ENCODE measurements at regions not wholly inside any gene's neighbourhood (a gene's known extent, or its start where the extent isn't known, plus 50 kb on each side); places are given as distances from the start of the nearest gene placed in this dataset.

GRCh38 chr5:143671674-143672569 is 140.0 kb upstream of the HMHB1 start:
- no peak for DNase-seq (ENCODE audit: low read depth in 4 of 4, low spot score in 2 of 4)

GRCh38 chr5:143671021-143671420 is 140.9 kb upstream of the HMHB1 start:
- DNase-seq (ENCODE audit: low read depth in 4 of 4, low spot score in 2 of 4) = no peak

DNA sequence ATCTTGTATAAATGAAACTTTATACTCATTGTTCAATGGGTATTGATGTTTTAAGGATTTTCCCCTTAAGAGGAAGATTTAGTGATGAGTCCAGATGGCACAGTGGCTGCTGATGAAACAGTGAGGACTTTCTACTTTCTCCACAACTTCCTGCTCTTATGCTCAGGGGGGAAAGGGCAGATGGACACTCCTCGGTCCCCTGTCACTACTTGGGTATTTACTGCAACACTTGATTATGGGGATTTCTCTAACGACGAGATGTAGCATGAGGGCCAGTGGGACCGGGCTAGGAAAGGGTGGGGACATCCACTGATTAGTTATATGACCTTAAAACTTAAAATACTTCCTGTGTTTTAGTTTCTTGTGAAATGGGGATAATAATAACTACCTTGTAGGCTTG is 146.1 kb upstream of the HMHB1 start:
- no peak for DNase-seq (ENCODE audit: low read depth in 4 of 4, low spot score in 2 of 4)

DNA sequence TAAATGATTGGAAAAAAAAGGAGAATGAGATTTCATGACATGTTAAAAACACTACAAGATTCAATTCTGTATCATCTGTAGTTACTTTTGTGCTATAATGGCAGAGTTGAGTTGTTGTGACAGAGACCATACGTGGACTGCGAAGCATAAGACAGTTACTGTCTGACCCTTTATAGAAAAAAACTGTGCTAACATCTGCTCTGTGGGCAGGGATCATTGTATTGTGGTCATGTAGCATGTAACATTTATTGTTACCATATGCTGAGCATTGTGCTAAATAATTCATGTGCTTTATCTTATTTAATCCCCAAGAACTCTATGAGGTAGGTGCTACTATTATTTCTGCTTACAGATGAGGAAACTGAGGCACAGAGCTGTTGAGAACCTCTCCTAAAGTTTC is 147.3 kb upstream of the HMHB1 start:
- no peak for DNase-seq (ENCODE audit: low read depth in 4 of 4, low spot score in 2 of 4)

- DNase-seq (ENCODE audit: low read depth in 4 of 4, low spot score in 2 of 4) = no peak
These were observed 148.1 kb upstream of the HMHB1 start for GRCh38 chr5:143663872-143664271.

DNA sequence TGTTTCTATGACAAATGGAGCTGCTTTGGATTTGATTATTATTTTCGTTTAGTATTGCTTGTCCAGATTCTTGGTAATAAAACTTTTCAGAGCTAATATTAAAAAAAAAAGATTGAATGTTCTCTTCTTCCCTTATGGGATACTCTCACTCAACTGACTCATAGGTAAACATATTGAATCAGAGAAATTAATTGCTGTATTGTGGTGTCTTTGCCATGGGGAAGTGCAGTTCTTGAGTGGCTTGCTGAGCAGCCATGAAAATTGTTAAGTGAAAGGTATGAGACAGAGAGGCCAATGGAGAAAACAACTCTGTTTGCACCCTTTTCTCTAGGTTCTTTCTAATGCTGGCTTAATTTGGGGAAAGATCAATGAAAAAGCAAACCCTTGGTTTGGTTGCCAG is 149.9 kb upstream of the HMHB1 start:
- no peak for DNase-seq (ENCODE audit: low read depth in 4 of 4, low spot score in 2 of 4)

- DNase-seq (ENCODE audit: low read depth in 4 of 4, low spot score in 2 of 4) = no peak
These were observed 151.3 kb upstream of the HMHB1 start for GRCh38 chr5:143660625-143661024.

GRCh38 chr5:143659599-143660238 is 152.2 kb upstream of the HMHB1 start:
- DNase-seq (ENCODE audit: low read depth in 4 of 4, low spot score in 2 of 4) = no peak

DNA sequence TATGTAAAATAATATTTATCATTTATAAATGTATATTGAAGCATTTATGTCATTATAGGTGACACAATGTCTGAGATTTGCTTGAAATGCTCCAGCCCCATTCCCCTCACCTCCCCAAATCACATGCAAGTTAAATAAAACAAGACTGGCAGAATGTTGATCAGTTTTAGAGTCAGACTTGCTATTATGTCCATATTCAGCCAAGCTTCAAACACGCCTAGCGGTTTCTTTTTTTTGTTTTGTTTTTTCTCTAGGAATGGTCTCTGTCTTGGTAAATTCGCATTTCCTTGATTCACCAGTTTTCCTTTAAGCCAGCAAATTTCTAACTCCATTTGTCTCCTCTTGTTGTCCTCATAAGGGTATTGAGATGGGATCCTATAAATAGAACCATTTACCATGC is 153.0 kb upstream of the HMHB1 start:
- DNase-seq (ENCODE audit: low read depth in 4 of 4, low spot score in 2 of 4) = no peak

DNA sequence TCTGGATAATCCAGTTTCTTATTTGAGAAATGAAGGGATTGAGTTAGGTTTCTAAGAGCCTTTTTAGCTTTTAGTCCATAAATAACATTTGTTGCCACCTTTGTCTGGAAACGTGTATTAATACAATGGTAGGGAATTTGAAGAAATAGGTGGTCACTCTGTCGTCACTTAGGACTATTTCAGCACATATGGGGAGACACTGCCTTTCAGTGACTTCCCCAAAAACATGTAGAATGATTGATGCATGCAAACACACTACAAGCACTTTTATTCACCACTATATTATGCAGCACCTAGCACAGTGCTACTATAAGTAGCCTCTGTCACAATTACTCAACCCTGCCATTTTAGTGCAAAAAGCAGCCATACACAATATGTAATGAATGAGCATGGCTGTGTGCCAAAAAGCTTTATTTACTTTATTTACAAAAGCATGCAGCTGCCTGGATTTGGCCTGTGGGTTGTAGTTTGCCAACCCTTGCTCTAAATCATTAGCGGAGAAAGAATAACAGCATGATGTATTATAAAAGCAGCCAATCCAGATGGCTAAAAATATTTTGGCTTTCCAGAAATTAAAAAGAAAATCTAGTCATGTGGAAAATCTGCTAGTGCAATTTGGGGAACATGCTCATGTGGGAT is 154.2 kb upstream of the HMHB1 start:
- DNase-seq (ENCODE audit: low read depth in 4 of 4, low spot score in 2 of 4) = peak in 1 of 4 donors; percentile 21

DNA sequence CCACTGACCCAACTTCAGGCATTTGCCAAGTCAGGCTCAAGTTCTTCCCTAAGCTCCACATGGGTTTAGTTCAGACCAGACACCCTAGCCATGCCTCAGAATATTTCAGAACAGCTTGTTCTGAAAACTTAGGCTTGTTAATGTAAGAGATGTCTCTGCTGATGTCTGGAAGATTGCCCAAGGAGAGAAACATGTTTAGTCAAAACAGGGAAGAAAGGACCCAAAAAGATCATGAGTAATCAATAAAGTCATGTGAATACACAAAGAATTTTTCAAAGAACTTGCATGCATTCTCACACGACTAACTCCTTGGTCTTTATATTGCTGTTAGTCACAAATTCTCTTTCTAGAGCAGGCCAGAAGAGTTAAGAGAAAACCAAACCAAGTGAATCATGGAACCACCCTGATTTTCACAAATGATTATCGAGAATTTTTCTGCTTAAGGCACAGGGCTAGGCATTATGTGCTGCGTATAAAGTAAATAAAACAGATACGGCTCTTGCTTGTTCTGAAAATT is 158.1 kb upstream of the HMHB1 start:
- no peak for DNase-seq (ENCODE audit: low read depth in 4 of 4, low spot score in 2 of 4)

- DNase-seq (ENCODE audit: low read depth in 4 of 4, low spot score in 2 of 4) = no peak
These were observed 158.7 kb upstream of the HMHB1 start for GRCh38 chr5:143653256-143653655.

- no peak for DNase-seq (ENCODE audit: low read depth in 4 of 4, low spot score in 2 of 4)
These were observed 159.8 kb upstream of the HMHB1 start for GRCh38 chr5:143652108-143652700.

- DNase-seq (ENCODE audit: low read depth in 4 of 4, low spot score in 2 of 4) = no peak
These were observed 161.9 kb upstream of the HMHB1 start for GRCh38 chr5:143649937-143650621.

DNA sequence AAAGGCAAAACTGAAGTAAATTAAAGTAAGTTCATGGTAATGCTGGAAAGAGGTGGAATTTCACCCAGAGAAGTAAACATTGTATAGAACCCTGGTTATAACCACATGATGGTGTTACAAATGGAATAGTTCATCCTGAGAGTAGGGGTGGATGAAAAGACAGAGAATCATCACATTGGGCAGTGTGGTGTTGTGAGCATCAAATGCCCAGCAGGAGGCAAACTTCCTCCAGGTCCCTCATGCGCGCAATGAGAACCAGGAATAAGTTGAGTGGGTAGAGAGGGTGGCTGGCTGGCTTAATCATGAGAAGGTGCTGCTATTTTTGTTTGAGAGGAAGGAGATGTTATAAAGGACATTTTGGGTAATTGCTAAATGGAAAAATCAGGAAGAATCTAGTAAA is 163.3 kb upstream of the HMHB1 start:
- no peak for DNase-seq (ENCODE audit: low read depth in 4 of 4, low spot score in 2 of 4)

- DNase-seq (ENCODE audit: low read depth in 4 of 4, low spot score in 2 of 4) = no peak
These were observed 165.0 kb upstream of the HMHB1 start for GRCh38 chr5:143646961-143647360.

GRCh38 chr5:143645356-143645755 is 166.6 kb upstream of the HMHB1 start:
- no peak for DNase-seq (ENCODE audit: low read depth in 4 of 4, low spot score in 2 of 4)

DNA sequence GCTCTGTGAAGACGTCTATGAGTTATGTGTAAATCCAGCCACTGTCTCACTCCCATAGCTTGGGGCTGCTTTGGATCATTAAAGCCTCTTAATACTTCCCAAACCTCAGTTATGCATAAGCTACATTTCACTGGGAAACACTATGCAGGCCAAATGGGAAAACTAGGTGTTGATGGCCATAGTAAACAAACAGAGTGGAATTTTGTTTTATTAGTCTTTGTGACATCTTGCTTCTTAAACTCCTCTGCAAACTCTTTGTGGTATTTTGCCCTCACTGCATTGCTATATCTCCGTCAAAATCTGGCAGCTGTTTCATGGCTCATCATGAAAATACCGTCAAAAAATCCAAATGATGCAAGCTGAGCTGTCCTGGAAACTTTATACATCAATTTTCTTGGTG is 167.2 kb upstream of the HMHB1 start:
- DNase-seq (ENCODE audit: low read depth in 4 of 4, low spot score in 2 of 4) = no peak

DNA sequence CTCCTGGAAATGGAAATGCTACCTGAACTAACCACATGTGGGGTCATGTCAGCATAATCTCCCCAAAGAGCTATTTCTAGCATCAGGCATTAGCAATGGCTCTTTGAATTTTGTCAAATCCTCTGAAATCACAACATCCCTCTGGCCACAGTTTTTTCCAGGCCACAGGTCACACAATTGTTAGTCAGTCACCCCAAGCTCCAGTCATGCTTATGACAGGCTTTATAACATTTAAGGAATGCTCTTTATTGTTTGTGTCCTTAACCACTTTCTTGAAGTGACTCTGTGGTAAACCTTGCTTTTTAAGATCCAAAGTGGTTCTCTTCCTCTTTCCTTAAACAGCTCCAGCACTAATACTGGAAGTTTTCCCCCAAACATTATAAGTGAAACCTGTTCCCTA is 169.2 kb upstream of the HMHB1 start:
- no peak for DNase-seq (ENCODE audit: low read depth in 4 of 4, low spot score in 2 of 4)

DNA sequence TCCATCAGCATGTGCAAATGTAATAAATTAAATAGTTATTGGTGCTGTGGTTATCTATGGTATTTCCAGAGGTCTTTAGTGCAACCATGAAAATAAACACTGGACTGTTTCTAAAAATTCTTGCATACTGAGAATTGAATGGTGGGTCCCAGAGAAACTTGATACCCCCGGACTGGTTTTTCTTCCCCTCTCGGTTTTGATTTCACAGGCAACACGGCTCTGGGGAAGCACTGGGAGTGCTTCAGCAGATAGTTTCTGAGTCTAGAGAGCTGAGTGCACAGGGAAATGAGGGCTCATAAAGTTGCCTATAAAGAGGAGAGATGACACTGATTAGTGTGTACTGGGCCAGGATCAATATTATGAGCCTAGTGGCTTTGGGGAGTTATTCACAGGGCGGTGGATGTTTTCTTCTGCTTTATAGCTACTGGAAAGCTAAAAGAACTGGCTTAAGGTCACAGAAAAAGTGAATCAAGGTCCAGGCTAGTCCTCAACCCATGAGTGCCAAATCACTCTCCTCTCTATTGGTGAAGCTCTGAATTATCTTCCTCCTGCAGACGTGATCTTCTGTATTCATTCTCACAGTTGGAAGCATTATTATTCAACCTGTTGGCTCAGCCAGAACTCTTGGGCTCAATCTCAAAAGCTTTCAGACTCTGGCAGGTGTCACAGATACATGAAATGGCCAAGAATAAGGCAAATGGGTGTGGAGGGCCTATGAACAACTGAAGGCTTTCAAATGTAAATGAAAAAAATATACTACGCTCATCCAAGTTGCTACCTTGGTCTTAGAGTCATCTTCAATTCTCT is 170.2 kb upstream of the HMHB1 start:
- no peak for DNase-seq (ENCODE audit: low read depth in 4 of 4, low spot score in 2 of 4)
